SU-DHL-6 (cell line): ENCODE measurements at regions not wholly inside any gene's neighbourhood (a gene's known extent, or its start where the extent isn't known, plus 50 kb on each side); places are given as distances from the start of the nearest gene placed in this dataset.

Experiments used
- EZH2phosphoT487 ChIP-seq: fragments of 200-600 bp; sonication (generic), shearing (Covaris generic); conservative IDR thresholded peaks from 2 replicates; pipeline ENCODE4 v1.6.1; 2018; ENCODE audit warnings: mild to moderate bottlenecking, antibody characterized with exemption, low read length, moderate library complexity, mixed read lengths
- TF ChIP-seq, protein P1 (sequence below): fragments of 200-600 bp; sonication (generic); IDR thresholded peaks from one replicate; pipeline ENCODE4 v1.5.1; 2017; ENCODE audit warnings: antibody characterized with exemption, mild to moderate bottlenecking, low read length, moderate library complexity; ENCODE audit not compliant: insufficient read depth, poor library complexity, severe bottlenecking

DNA sequence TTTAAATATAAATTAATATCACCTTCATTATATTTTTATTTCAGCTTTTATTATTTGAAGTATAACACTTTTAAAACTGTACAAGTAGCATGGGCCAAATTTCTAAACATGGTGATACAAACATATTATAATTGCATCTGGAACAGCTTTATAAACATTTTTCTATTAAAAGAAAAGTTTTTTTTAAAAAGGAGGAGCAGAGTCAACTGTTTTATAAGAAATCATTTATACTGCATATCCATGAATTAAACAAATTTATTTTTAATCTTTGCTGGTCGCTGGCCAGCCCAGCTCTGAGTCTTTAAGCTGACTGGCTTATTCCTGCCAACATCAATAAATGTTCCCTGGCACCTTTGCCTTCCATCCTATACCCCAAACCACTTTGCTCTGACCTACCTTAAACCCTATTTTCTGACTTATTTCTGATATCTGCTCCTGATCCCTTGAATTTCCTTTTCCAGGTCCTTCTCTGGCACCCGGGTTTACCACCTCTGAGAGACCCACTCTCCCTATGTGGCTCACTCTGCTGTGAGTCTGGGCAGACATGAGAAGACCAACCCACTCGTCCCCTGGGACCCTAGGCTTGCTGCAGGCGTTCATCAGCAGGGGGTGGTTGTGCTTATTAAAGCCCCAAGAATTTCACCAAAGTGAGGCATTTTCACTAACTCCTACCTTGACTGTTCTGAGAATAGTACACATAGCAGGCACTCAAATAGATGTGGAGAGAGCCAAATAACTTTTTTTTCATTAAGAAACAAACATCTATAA is 220.3 kb downstream of the KLF12 start:
- TF ChIP-seq, protein P1, sequence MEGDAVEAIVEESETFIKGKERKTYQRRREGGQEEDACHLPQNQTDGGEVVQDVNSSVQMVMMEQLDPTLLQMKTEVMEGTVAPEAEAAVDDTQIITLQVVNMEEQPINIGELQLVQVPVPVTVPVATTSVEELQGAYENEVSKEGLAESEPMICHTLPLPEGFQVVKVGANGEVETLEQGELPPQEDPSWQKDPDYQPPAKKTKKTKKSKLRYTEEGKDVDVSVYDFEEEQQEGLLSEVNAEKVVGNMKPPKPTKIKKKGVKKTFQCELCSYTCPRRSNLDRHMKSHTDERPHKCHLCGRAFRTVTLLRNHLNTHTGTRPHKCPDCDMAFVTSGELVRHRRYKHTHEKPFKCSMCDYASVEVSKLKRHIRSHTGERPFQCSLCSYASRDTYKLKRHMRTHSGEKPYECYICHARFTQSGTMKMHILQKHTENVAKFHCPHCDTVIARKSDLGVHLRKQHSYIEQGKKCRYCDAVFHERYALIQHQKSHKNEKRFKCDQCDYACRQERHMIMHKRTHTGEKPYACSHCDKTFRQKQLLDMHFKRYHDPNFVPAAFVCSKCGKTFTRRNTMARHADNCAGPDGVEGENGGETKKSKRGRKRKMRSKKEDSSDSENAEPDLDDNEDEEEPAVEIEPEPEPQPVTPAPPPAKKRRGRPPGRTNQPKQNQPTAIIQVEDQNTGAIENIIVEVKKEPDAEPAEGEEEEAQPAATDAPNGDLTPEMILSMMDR, result no peak
- no peak for TF ChIP-seq EZH2phosphoT487
